ENCODE measurements at regions not wholly inside any gene's neighbourhood (a gene's known extent, or its start where the extent isn't known, plus 50 kb on each side); places are given as distances from the start of the nearest gene placed in this dataset.

DNA sequence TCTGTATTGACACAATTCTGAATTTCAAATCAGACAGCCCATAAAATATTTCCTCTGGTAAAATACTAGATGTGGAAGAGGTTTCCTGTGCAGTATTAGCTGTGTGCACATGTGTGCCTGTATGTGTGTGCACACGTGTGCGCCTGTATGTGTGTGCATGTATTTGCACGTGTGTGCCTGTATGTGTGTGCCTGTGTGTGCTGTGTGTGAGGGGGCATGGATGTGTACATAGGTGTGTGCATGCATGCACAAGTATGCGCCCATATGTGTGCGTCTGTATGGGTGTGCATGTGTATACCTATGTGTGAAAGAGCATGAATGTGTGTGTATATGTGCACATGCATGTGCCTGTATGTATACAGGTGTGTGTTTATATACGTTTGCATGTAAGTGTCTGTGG is 191.4 kb downstream of the KLF6 start:
- Histone ChIP-seq H3K36me3 (no peaks in the 10 kb centered on the region), H3K9me3 (no peaks in the 10 kb centered on the region), H3K4me3 (no peak overlapping the region), H3K27me3 (no peaks in the 10 kb centered on the region), H3K27ac (no peak overlapping the region), H3K4me1 (no peaks in the 10 kb centered on the region)
- no peak for DNase-seq (ENCODE audit: low spot score in 2 of 2)
- no peak for TF ChIP-seq POLR2A (IDR thresholded peaks at IDR 0.05)
- TF ChIP-seq, protein P1, sequence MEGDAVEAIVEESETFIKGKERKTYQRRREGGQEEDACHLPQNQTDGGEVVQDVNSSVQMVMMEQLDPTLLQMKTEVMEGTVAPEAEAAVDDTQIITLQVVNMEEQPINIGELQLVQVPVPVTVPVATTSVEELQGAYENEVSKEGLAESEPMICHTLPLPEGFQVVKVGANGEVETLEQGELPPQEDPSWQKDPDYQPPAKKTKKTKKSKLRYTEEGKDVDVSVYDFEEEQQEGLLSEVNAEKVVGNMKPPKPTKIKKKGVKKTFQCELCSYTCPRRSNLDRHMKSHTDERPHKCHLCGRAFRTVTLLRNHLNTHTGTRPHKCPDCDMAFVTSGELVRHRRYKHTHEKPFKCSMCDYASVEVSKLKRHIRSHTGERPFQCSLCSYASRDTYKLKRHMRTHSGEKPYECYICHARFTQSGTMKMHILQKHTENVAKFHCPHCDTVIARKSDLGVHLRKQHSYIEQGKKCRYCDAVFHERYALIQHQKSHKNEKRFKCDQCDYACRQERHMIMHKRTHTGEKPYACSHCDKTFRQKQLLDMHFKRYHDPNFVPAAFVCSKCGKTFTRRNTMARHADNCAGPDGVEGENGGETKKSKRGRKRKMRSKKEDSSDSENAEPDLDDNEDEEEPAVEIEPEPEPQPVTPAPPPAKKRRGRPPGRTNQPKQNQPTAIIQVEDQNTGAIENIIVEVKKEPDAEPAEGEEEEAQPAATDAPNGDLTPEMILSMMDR (IDR thresholded peaks at IDR 0.05): no peak
- no peak for TF ChIP-seq EP300 (IDR thresholded peaks at IDR 0.05)
- 93 to 97% methylated on average over 6 of the region's 6 CpGs for WGBS, 2 donors

DNA sequence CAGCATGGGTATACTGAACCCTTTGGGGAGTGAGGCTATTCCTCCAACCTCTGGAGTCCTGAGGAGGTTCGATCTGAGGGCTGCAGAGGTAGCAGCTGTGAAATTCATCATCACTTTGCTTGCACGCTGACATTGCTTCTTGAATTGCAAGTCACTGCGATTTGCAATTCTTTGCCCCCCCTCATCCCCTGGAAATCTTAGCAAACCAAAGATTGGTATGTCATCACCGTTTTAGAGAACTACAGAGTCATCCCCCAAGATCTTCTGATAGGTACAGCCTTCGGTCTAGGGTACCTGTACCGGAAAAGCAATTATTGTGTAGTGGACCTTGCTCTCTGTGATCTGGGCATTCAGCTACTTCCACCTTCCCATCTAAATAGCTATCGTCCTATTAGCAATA is 192.6 kb downstream of the KLF6 start:
- Histone ChIP-seq H3K27me3 (no peaks in the 10 kb centered on the region), H3K4me1 (no peaks in the 10 kb centered on the region), H3K9me3 (no peaks in the 10 kb centered on the region), H3K4me3 (no peak overlapping the region), H3K36me3 (no peaks in the 10 kb centered on the region), H3K27ac (no peak overlapping the region)
- TF ChIP-seq, protein P1 (IDR thresholded peaks at IDR 0.05): no peak
- TF ChIP-seq POLR2A (IDR thresholded peaks at IDR 0.05) (no peak), EP300 (IDR thresholded peaks at IDR 0.05) (no peak)
- whole genome bisulfite sequencing, 2 donors: 85 to 88% methylated on average over 7 of the region's 7 CpGs
- no peak for DNase-seq (ENCODE audit: low spot score in 2 of 2)

DNA sequence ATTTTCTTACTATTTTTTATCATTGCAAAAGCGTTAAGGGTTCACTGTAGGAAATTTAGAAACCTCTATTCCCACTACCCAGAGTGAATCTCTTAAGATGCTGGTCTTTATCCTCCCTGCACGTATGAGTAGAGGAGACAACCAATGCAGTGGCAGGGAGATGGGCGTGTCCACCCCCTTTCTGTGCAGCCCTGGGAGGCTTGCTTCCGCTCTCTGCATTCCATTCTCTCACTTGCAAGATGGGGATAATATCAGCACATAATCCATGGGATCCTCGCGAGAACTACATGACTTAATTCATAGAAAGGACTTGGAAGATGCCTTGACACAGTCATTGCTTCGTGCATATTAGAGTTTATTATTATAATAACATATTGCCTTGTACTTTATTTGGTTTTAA is 196.2 kb downstream of the KLF6 start:
- no peak for TF ChIP-seq POLR2A (IDR thresholded peaks at IDR 0.05)
- no peak for TF ChIP-seq EP300 (IDR thresholded peaks at IDR 0.05)
- TF ChIP-seq, protein P1 (IDR thresholded peaks at IDR 0.05): no peak
- no peak for DNase-seq (ENCODE audit: low spot score in 2 of 2)
- no peak overlapping the region for H3K4me3 ChIP-seq
- no peaks in the 10 kb centered on the region for H3K9me3 ChIP-seq
- no peak overlapping the region for H3K27ac ChIP-seq
- H3K36me3 ChIP-seq: no peaks in the 10 kb centered on the region
- no peaks in the 10 kb centered on the region for H3K27me3 ChIP-seq
- no peaks in the 10 kb centered on the region for H3K4me1 ChIP-seq
- WGBS, 2 donors: 87 to 90% methylated on average over 7 of the region's 7 CpGs

DNA sequence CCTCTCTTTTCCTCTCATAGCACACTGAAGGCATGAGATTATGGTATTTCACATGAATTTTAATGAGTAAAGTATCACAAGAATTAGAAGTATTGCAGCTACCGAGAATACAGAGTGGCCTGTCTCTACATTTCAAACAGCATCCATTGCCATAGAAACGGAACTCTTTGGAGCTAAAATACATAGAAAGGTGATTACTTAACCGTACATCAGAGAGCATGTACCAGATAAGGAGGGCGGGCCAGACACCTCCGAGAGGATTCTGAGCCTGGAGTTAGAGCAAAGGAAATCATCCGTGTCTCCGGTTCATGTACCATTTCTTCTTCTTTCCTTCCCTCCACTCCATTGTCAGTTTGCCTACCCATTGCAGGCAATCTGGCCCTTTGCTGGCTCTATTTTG is 196.7 kb downstream of the KLF6 start:
- Histone ChIP-seq H3K36me3 (no peaks in the 10 kb centered on the region), H3K27ac (no peak overlapping the region), H3K27me3 (no peaks in the 10 kb centered on the region), H3K4me3 (no peak overlapping the region), H3K4me1 (no peaks in the 10 kb centered on the region), H3K9me3 (no peaks in the 10 kb centered on the region)
- TF ChIP-seq POLR2A (IDR thresholded peaks at IDR 0.05): no peak
- no peak for DNase-seq (ENCODE audit: low spot score in 2 of 2)
- WGBS, 2 donors: 85 to 91% methylated on average over 7 of the region's 7 CpGs

DNA sequence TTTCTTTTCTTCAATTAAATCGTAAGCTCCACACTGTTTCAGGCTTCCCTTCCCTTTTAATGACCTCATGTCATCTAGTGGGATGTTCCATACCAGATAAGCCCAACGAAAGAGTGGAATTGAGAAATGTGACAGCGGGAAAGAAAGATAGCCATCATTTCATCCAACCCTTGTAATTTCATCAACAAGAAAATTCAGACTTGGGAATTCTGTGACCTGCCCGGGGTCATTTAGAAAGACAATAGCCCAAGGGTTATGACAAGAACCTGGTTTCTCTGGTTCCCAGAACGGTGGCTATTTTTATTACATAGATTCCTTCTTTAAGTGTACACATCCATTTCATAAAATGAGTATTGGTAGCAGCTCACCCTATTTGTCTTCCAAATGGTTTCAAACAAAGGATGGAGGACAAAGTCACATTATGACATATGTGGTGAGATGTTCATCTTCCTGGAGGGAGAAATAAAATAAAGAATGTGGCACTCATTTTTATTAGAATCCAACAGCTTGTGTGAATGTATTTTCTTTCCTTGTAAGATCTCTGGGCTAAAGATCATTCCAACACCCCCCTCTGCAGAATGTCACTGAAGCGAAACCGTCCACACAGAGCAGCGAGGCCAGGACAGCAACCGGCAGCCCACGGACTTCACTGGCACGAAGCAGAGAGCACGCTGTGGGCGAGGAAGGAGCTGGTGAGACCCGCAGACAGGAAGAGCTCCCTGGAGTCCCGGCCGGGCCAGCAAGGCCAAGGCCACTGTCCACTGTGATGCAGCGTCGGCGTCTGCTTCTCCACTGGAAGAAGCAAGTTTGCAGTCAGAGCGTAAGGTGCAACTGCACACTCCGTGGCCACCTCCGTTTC is 199.9 kb downstream of the KLF6 start:
- no peaks in the 10 kb centered on the region for H3K9me3 ChIP-seq
- TF ChIP-seq, protein P1 (IDR thresholded peaks at IDR 0.05): no peak
- TF ChIP-seq POLR2A (IDR thresholded peaks at IDR 0.05) (no peak), EP300 (IDR thresholded peaks at IDR 0.05) (no peak)
- no peaks in the 10 kb centered on the region for H3K36me3 ChIP-seq
- no peaks in the 10 kb centered on the region for H3K27me3 ChIP-seq
- 79 to 81% methylated on average over 22 of the region's 22 CpGs for WGBS, 2 donors
- peaks cover 0 to 1% (median 0%) of the 10 kb centered on the region in 4 donors for H3K4me1 ChIP-seq
- H3K4me3 ChIP-seq: no peak overlapping the region
- H3K27ac ChIP-seq: no peak overlapping the region
- no peak for DNase-seq (ENCODE audit: low spot score in 2 of 2)
